GM21717 (cell line): ENCODE measurements at regions not wholly inside any gene's neighbourhood (a gene's known extent, or its start where the extent isn't known, plus 50 kb on each side); places are given as distances from the start of the nearest gene placed in this dataset.

ENCODE experiments used
- ATAC-seq: cut with Tn5 transposase; IDR thresholded peaks from one replicate; pipeline ENCODE4 v1.9.1; 2021; ENCODE audit warnings: mild to moderate bottlenecking, moderate library complexity; ENCODE audit not compliant: unreplicated experiment

DNA sequence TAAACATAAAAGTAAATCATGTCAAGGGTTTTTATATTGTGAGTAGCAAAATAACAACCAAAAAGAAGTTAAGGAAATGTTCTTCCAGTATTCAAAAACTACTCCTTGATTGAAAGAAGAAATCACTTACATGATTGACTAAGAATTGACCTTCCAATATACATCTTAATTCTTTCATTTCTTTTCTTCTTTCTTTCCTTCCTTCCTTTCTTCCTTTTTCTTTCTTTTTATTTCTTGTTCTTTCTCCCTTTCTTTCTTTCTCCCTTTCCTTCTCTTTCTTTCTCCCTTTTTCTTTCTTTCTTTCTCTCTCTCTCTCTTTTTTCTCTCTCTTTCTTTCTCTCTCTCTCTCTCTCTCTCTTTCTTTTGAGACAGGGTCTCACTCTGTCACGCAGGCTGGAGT is 60.7 kb upstream of the SOX9 start:
- ATAC-seq, result no peak

DNA sequence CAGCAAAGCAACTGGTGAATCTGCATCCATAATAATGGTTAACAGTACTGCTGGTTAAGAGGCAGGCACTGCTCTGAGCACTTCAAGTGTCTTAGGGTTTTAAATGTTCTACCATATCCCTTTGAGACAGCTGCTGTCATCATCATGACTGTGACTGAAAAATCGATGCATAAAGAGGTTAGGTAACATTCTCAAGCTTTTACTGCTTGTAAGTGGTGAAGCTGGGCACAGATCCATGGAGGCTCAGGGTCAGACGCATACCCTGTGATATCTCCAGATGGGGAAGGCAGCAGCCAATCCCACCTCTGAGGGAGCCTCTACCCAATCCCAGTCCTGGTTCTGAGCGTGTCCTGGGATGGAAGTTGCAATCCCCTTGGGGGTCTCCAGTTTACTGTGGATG is 57.6 kb upstream of the SOX9 start:
- no peak for ATAC-seq

DNA sequence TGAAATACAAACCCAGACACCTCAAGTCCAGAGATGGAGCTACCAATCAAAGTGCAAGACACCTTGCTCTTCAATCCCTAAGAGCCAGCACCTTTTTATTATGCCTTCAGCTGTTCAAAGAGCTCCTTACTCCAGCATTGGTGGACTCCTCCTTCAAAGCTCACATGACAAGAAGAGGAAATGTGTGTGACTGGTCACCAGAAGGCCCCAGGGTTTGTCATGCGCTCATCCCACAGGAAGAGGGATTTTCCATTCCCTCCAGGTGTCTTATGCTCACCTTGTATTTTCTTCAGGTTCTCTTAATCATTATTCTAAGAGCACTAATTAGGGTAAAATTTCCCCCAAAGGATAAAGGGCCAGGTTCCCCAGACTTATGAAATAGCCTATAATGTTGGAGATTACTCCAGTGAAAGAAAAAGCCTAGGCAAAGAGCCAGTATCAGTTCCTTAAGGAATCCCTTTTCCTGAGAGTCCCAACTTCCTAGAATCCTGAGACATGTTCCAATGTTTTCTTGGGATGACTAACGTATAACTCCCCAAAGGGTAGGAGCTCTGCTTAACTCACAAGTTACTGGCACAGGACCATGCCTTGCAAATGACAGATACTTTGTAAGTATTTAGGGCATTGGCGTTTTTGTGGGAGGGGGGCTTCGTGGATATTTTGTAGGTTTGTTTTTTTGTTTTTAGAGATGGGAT is 56.9 kb upstream of the SOX9 start:
- no peak for ATAC-seq

DNA sequence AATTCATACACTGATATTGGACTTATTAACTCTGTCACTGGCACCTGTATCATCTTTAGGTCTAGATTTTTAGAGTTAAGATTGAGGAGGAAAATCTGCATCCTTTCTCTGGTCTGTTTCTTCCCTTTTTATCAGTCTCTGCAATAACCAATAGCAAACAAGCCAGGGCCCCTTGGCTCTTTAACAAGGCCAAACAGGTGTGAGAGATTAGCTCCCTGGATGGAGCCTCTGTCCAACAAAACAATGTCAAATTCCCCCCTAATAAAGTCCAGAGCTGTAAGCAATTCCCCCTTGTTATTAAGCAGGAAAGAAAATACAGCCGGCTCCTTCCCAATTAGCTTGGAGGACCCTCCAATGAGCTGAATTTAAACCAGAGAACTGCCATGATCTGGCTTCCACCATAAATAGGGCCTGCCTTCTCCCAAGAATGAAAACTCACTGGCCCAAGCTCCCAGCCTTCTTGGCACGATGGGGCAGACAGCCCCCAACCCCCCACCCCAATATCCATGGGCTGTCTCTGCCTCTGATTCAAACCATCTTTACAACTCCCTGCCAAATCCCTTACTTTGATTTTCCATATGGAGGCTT is 56.1 kb upstream of the SOX9 start:
- no peak for ATAC-seq

DNA sequence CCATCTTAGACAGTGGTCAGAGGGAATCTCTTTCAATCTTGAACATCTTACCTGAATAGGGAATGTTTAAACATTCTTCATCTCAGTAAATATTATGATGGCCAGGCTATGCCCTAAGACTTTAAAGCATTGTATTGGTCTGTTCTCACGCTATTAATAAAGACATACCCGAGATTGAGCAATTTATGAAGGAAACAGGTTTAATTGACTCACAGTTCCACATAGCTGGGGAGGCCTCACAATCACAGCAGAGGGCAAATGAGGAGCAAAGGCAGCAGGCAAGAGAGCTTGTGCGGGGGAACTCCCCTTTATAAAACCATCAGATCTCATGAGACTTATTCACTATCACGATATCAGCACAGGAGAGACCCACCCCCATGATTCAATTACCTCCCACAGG is 55.3 kb upstream of the SOX9 start:
- no peak for ATAC-seq

DNA sequence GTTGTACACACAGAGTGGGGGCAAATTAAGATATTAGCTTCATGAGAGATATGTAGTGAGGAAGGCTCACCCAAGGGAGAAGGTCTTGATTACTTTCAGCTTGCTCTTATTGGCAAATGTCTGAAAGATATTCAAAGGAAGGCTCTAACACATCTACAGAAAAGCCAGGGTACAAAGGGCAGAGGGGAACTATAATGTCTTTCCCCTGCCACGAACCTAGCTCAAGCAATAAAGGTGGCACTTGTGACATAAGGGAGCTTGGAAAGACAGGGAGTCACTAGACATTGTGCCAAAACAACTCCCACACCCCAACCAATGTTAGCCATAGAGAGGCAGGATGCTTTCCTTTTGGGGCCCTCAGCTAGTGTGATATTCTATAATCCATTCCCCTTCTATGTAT is 52.2 kb upstream of the SOX9 start:
- ATAC-seq, result no peak

DNA sequence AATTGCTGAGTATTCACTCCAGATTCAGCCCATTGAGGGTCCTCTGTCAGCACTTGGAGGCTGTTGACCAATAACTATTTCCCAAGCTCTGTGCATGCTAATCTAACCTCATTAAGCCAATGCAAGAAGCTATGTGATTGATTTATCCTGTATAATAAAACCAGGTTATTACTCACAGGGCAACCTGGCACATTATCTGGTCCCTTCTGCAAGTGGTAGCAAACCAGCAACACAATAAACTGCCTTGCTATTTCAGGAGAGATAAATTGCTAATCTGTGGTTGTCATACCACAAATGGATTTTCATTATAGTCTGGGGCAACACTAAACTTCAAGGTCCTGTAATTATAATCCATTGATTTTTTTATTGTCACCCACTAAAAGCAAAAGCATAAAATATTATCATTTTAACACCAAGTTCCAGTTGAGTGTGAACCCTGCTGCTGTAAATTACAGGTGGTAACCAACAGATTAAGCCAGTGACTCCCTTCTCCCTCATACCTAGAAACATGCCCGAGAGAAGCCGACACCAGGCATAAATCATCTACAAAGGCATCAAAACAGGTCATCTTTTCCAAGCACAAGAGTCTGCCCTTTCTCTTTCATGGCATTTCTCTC is 51.1 kb upstream of the SOX9 start:
- no peak for ATAC-seq
